Stimulated activated CD4-positive, alpha-beta T cell treated with anti-CD3 and anti-CD28 coated beads, TNF-alpha, amount 100 ng/mL, for 1 hour (primary cell): ENCODE measurements at regions not wholly inside any gene's neighbourhood (a gene's known extent, or its start where the extent isn't known, plus 50 kb on each side); places are given as distances from the start of the nearest gene placed in this dataset.

Experiments
- DNase-seq, 3 donors: peaks; one replicate each; pipeline ENCODE4 v3.0.0-alpha.2; 2020; ENCODE audit warnings: low read depth in 3 of 3, low spot score in 1 of 3

GRCh38 chr16:85550422-85550864, 62.7 kb upstream of the GSE1 start:
- DNase-seq = no peak

GRCh38 chr16:85550953-85551924, 61.9 kb upstream of the GSE1 start:
- no peak for DNase-seq

- DNase-seq = no peak
These were observed 60.1 kb upstream of the GSE1 start for GRCh38 chr16:85552980-85553435.

- DNase-seq = no peak
These were observed 59.5 kb upstream of the GSE1 start for GRCh38 chr16:85553436-85554113.

- peak in 2 of 3 donors; percentile 25 to 48 for DNase-seq
These were observed 58.8 kb upstream of the GSE1 start for GRCh38 chr16:85554114-85554888.

- DNase-seq = peak in 1 of 3 donors; percentile 48
These were observed 58.0 kb upstream of the GSE1 start for GRCh38 chr16:85554889-85555718.

GRCh38 chr16:85555719-85556455, 57.2 kb upstream of the GSE1 start:
- DNase-seq = no peak

GRCh38 chr16:85556456-85557082, 56.6 kb upstream of the GSE1 start:
- peak in 1 of 3 donors; percentile 41 for DNase-seq

- DNase-seq = peak in 1 of 3 donors; percentile 28
These were observed 55.8 kb upstream of the GSE1 start for GRCh38 chr16:85557083-85557970.

- DNase-seq = no peak
These were observed 55.0 kb upstream of the GSE1 start for GRCh38 chr16:85557971-85558657.

GRCh38 chr16:85560932-85561247, 52.2 kb upstream of the GSE1 start:
- DNase-seq = no peak

- DNase-seq = no peak
These were observed 51.7 kb upstream of the GSE1 start for GRCh38 chr16:85561248-85562092.

GRCh38 chr16:85562093-85562786, 50.9 kb upstream of the GSE1 start:
- no peak for DNase-seq

GRCh38 chr16:85563034-85563433, 50.1 kb upstream of the GSE1 start:
- DNase-seq = no peak
